PC-9 (cell line): ENCODE measurements at regions not wholly inside any gene's neighbourhood (a gene's known extent, or its start where the extent isn't known, plus 50 kb on each side); places are given as distances from the start of the nearest gene placed in this dataset.

Experiments used
- CTCF ChIP-seq: fragments of 200-600 bp; sonication (generic); conservative IDR thresholded peaks from 2 replicates; pipeline ENCODE4 v1.6.1; 2017; ENCODE audit warnings: mixed run types, antibody characterized with exemption, mild to moderate bottlenecking, moderate library complexity
- EZH2 ChIP-seq: fragments of 200-600 bp; sonication (generic); IDR thresholded peaks from 2 replicates; pipeline ENCODE4 v1.8.0; 2017; ENCODE audit warnings: antibody characterized with exemption, low read depth

GRCh38 chr11:80379620-80380278 is 938.9 kb upstream of the TENM4 start:
- no peak for TF ChIP-seq CTCF
- TF ChIP-seq EZH2 = no peak
